CD8-positive, alpha-beta memory T cell (primary cell): ENCODE measurements at regions not wholly inside any gene's neighbourhood (a gene's known extent, or its start where the extent isn't known, plus 50 kb on each side); places are given as distances from the start of the nearest gene placed in this dataset.

Experiments used
- CTCF ChIA-PET: fragments of 350-600 bp; sonication (Branson Sonifier 250); formaldehyde crosslinking; loops from one replicate; lab custom pipeline; 2021; ENCODE audit warnings: antibody characterized with exemption; lab: Charles Lee
- POLR2A ChIA-PET: fragments of 350-600 bp; sonication (Branson Sonifier 250); formaldehyde crosslinking; loops from one replicate; lab custom pipeline; 2021; ENCODE audit warnings: antibody characterized with exemption; lab: Charles Lee
- DNase-seq, 5 donors: peaks; one replicate each; pipeline versions ENCODE4 v3.0.0 to v3.0.0-alpha.2; 2020 to 2022; ENCODE audit warnings: mixed read lengths in 1 of 5
- H3K27ac ChIP-seq: one replicate; pipeline ENCODE4 v1.7.0; 2013; ENCODE audit warnings: low read depth, mild to moderate bottlenecking, low read length, moderate library complexity
- H3K27me3 ChIP-seq: 2 replicates; pipeline ENCODE4 v1.7.0; 2013; ENCODE audit warnings: low read length, mild to moderate bottlenecking; ENCODE audit not compliant: insufficient read depth, poor library complexity, severe bottlenecking
- H3K36me3 ChIP-seq: 2 replicates; pipeline ENCODE4 v1.7.0; 2013; ENCODE audit warnings: mild to moderate bottlenecking, low read length, moderate library complexity; ENCODE audit not compliant: insufficient read depth
- H3K4me1 ChIP-seq: 2 replicates; pipeline ENCODE4 v1.7.0; 2013; ENCODE audit warnings: mild to moderate bottlenecking, low read length, moderate library complexity; ENCODE audit not compliant: insufficient read depth
- H3K4me3 ChIP-seq: 2 replicates; pipeline ENCODE4 v1.7.0; 2013; ENCODE audit warnings: mild to moderate bottlenecking, low read length
- H3K9me3 ChIP-seq: 2 replicates; pipeline ENCODE4 v1.7.0; 2013; ENCODE audit warnings: mild to moderate bottlenecking, low read length
- H3K27ac Mint-ChIP-seq, 8 donors: one replicate each; pipeline ENCODE4 v1.8.0; 2020 to 2021; ENCODE audit warnings: mixed read lengths in 8 of 8, mild to moderate bottlenecking in 6 of 8, inconsistent platforms in 3 of 8, moderate library complexity in 3 of 8
- H3K27me3 Mint-ChIP-seq, 2 donors: one replicate each; pipeline ENCODE4 v1.8.0; 2020 to 2021; ENCODE audit warnings: mixed read lengths in 2 of 2, mild to moderate bottlenecking in 1 of 2, moderate library complexity in 1 of 2
- H3K36me3 Mint-ChIP-seq, 3 donors: one replicate each; pipeline ENCODE4 v1.8.0; 2020 to 2021; ENCODE audit warnings: mixed read lengths in 3 of 3, inconsistent platforms in 1 of 3, mild to moderate bottlenecking in 1 of 3
- H3K4me1 Mint-ChIP-seq, 3 donors: one replicate each; pipeline ENCODE4 v1.8.0; 2020 to 2021; ENCODE audit warnings: mixed read lengths in 3 of 3, inconsistent platforms in 1 of 3, mild to moderate bottlenecking in 1 of 3
- H3K4me3 Mint-ChIP-seq, 7 donors: one replicate each; pipeline ENCODE4 v1.8.0; 2020 to 2021; ENCODE audit warnings: mixed read lengths in 7 of 7, mild to moderate bottlenecking in 6 of 7, moderate library complexity in 4 of 7, inconsistent platforms in 2 of 7
- H3K9me3 Mint-ChIP-seq, 5 donors: one replicate each; pipeline ENCODE4 v1.8.0; 2020 to 2022; ENCODE audit warnings: mixed read lengths in 5 of 5, mild to moderate bottlenecking in 3 of 5, moderate library complexity in 2 of 5, inconsistent platforms in 1 of 5

- H3K9me3 Mint-ChIP-seq, result no peaks in the 10 kb centered on the region
- no peaks in the 10 kb centered on the region for H3K27me3 ChIP-seq
- CTCF ChIA-PET, result interaction anchor here (0.9 kb wide), 1 partner anchor 10 kb away, joined by 3 read pairs; no protein-coding TSS in a partner anchor
Measured at GRCh38 chr5:74030821-74031220, 404.8 kb downstream of the ARHGEF28 start.

GRCh38 chr5:74030371-74030770 lies 404.4 kb downstream of the ARHGEF28 start:
- Mint-ChIP-seq H3K27me3 (peaks cover 3 to 8% of the 10 kb centered on the region in 2 donors), H3K4me1 (peaks cover 0 to 8% (median 2%) of the 10 kb centered on the region in 3 donors), H3K4me3 (no peak overlapping the region), H3K9me3 (no peaks in the 10 kb centered on the region), H3K36me3 (no peaks in the 10 kb centered on the region), H3K27ac (no peak overlapping the region)
- DNase-seq, result no peak
- CTCF ChIA-PET, result interaction anchor here (0.9 kb wide), 1 partner anchor 9 kb away, joined by 3 read pairs; no protein-coding TSS in a partner anchor
- H3K4me1 ChIP-seq, result no peaks in the 10 kb centered on the region
- H3K27ac ChIP-seq, result no peak overlapping the region
- H3K36me3 ChIP-seq, result no peaks in the 10 kb centered on the region
- H3K4me3 ChIP-seq, result no peak overlapping the region
- H3K27me3 ChIP-seq, result no peaks in the 10 kb centered on the region
- H3K9me3 ChIP-seq, result no peaks in the 10 kb centered on the region
- POLR2A ChIA-PET, result no interaction called here

More at GRCh38 chr5:74030821-74031220, 404.8 kb downstream of the ARHGEF28 start:
- Mint-ChIP-seq H3K4me3 (no peak overlapping the region), H3K27ac (no peak overlapping the region), H3K36me3 (no peaks in the 10 kb centered on the region), H3K27me3 (peaks cover 3 to 4% of the 10 kb centered on the region in 2 donors), H3K4me1 (peaks cover 0 to 13% (median 2%) of the 10 kb centered on the region in 3 donors)
- no peaks in the 10 kb centered on the region for H3K9me3 ChIP-seq
- H3K36me3 ChIP-seq, result no peaks in the 10 kb centered on the region
- DNase-seq, result no peak
- POLR2A ChIA-PET, result no interaction called here
- H3K4me1 ChIP-seq, result no peaks in the 10 kb centered on the region
- no peak overlapping the region for H3K27ac ChIP-seq
- no peak overlapping the region for H3K4me3 ChIP-seq

GRCh38 chr5:74028976-74029375 lies 403.0 kb downstream of the ARHGEF28 start:
- H3K4me1 Mint-ChIP-seq, result no peaks in the 10 kb centered on the region
- ChIA-PET CTCF (no interaction called here), POLR2A (no interaction called here)
- H3K9me3 ChIP-seq, result no peaks in the 10 kb centered on the region
- no peaks in the 10 kb centered on the region for H3K36me3 ChIP-seq
- peaks cover 2 to 14% of the 10 kb centered on the region in 2 donors for H3K27me3 Mint-ChIP-seq
- H3K27ac ChIP-seq, result no peak overlapping the region
- no peaks in the 10 kb centered on the region for H3K9me3 Mint-ChIP-seq
- H3K27ac Mint-ChIP-seq, result no peak overlapping the region
- H3K4me3 ChIP-seq, result no peak overlapping the region
- H3K4me1 ChIP-seq, result no peaks in the 10 kb centered on the region
- no peak for DNase-seq
- no peak overlapping the region for H3K4me3 Mint-ChIP-seq
- H3K27me3 ChIP-seq, result no peaks in the 10 kb centered on the region
- no peaks in the 10 kb centered on the region for H3K36me3 Mint-ChIP-seq

GRCh38 chr5:74028406-74028805 lies 402.4 kb downstream of the ARHGEF28 start:
- Histone ChIP-seq H3K4me1 (no peaks in the 10 kb centered on the region), H3K9me3 (no peaks in the 10 kb centered on the region), H3K27ac (no peak overlapping the region), H3K36me3 (no peaks in the 10 kb centered on the region), H3K27me3 (no peaks in the 10 kb centered on the region), H3K4me3 (no peak overlapping the region)
- Mint-ChIP-seq H3K9me3 (peaks cover 0 to 2% (median 0%) of the 10 kb centered on the region in 5 donors), H3K4me1 (no peaks in the 10 kb centered on the region), H3K27me3 (peaks cover 4 to 14% of the 10 kb centered on the region in 2 donors), H3K27ac (no peak overlapping the region), H3K36me3 (no peaks in the 10 kb centered on the region), H3K4me3 (no peak overlapping the region)
- ChIA-PET POLR2A (no interaction called here), CTCF (no interaction called here)
- DNase-seq, result no peak

- DNase-seq, result no peak
- Mint-ChIP-seq H3K27ac (no peak overlapping the region), H3K4me3 (no peak overlapping the region), H3K4me1 (no peaks in the 10 kb centered on the region), H3K9me3 (peaks cover 0 to 2% (median 0%) of the 10 kb centered on the region in 5 donors), H3K36me3 (no peaks in the 10 kb centered on the region), H3K27me3 (peaks cover 4 to 18% of the 10 kb centered on the region in 2 donors)
- POLR2A ChIA-PET, result no interaction called here
- Histone ChIP-seq H3K4me1 (no peaks in the 10 kb centered on the region), H3K27me3 (no peaks in the 10 kb centered on the region), H3K9me3 (no peaks in the 10 kb centered on the region), H3K27ac (no peak overlapping the region), H3K36me3 (no peaks in the 10 kb centered on the region), H3K4me3 (no peak overlapping the region)
- CTCF ChIA-PET, result no interaction called here
Measured at GRCh38 chr5:74027732-74028338, 401.8 kb downstream of the ARHGEF28 start.

- no peak overlapping the region for H3K27ac Mint-ChIP-seq
- H3K4me1 Mint-ChIP-seq, result no peaks in the 10 kb centered on the region
- H3K36me3 ChIP-seq, result no peaks in the 10 kb centered on the region
- no peaks in the 10 kb centered on the region for H3K4me1 ChIP-seq
- no peaks in the 10 kb centered on the region for H3K9me3 ChIP-seq
- H3K9me3 Mint-ChIP-seq, result peaks cover 0 to 2% (median 0%) of the 10 kb centered on the region in 5 donors
- H3K27me3 ChIP-seq, result no peaks in the 10 kb centered on the region
- no peaks in the 10 kb centered on the region for H3K36me3 Mint-ChIP-seq
- H3K27ac ChIP-seq, result no peak overlapping the region
- no peak for DNase-seq
- no peak overlapping the region for H3K4me3 Mint-ChIP-seq
- H3K27me3 Mint-ChIP-seq, result peaks cover 6 to 20% of the 10 kb centered on the region in 2 donors
- ChIA-PET CTCF (interaction anchor here (1.5 kb wide), 1 partner anchor 11 kb away, joined by 3 read pairs; no protein-coding TSS in a partner anchor), POLR2A (no interaction called here)
- H3K4me3 ChIP-seq, result no peak overlapping the region
Measured at GRCh38 chr5:74026310-74026709, 400.3 kb downstream of the ARHGEF28 start.

GRCh38 chr5:74021126-74021525 lies 395.1 kb downstream of the ARHGEF28 start:
- Mint-ChIP-seq H3K27me3 (peaks cover 14 to 32% of the 10 kb centered on the region in 2 donors), H3K27ac (no peak overlapping the region), H3K4me3 (no peak overlapping the region), H3K9me3 (peaks cover 0 to 2% (median 0%) of the 10 kb centered on the region in 5 donors), H3K4me1 (no peaks in the 10 kb centered on the region), H3K36me3 (no peaks in the 10 kb centered on the region)
- no peaks in the 10 kb centered on the region for H3K27me3 ChIP-seq
- ChIA-PET CTCF (interaction anchor here (1.1 kb wide), 1 partner anchor 9 kb away, joined by 3 read pairs; no protein-coding TSS in a partner anchor), POLR2A (no interaction called here)
- no peaks in the 10 kb centered on the region for H3K9me3 ChIP-seq
- H3K4me1 ChIP-seq, result no peaks in the 10 kb centered on the region
- no peaks in the 10 kb centered on the region for H3K36me3 ChIP-seq
- no peak overlapping the region for H3K4me3 ChIP-seq
- no peak overlapping the region for H3K27ac ChIP-seq
- no peak for DNase-seq

- H3K27me3 Mint-ChIP-seq, result peaks cover 14 to 33% of the 10 kb centered on the region in 2 donors
- DNase-seq, result no peak
- H3K27ac Mint-ChIP-seq, result peak overlapping the region in 2 of 8 donors; percentile 1 to 43
- CTCF ChIA-PET, result interaction anchor here (1.1 kb wide), 1 partner anchor 10 kb away, joined by 3 read pairs; no protein-coding TSS in a partner anchor
- Histone ChIP-seq H3K4me1 (no peaks in the 10 kb centered on the region), H3K27me3 (no peaks in the 10 kb centered on the region), H3K27ac (no peak overlapping the region), H3K36me3 (no peaks in the 10 kb centered on the region), H3K9me3 (no peaks in the 10 kb centered on the region), H3K4me3 (no peak overlapping the region)
- H3K9me3 Mint-ChIP-seq, result peaks cover 0 to 2% (median 0%) of the 10 kb centered on the region in 5 donors
- POLR2A ChIA-PET, result no interaction called here
- H3K36me3 Mint-ChIP-seq, result no peaks in the 10 kb centered on the region
- no peak overlapping the region for H3K4me3 Mint-ChIP-seq
- no peaks in the 10 kb centered on the region for H3K4me1 Mint-ChIP-seq
Measured at GRCh38 chr5:74020503-74020902, 394.5 kb downstream of the ARHGEF28 start.
